DND-41 (cell line): ENCODE measurements at regions not wholly inside any gene's neighbourhood (a gene's known extent, or its start where the extent isn't known, plus 50 kb on each side); places are given as distances from the start of the nearest gene placed in this dataset.

Source experiments
- ATAC-seq: fragments of 200-7000 bp; cut with Tn5 transposase; 3 replicates; pipeline ENCODE4 v1.9.1; 2021; ENCODE audit warnings: low read depth; ENCODE audit not compliant: insufficient read depth
- DNase-seq: peaks from one replicate; pipeline ENCODE4 v3.0.0-alpha.2; 2020
- H2AFZ ChIP-seq: 2 replicates; pipeline ENCODE4 v1.6.0; 2012; ENCODE audit warnings: low read depth, low read length
- H3K27ac ChIP-seq: 2 replicates; pipeline ENCODE4 v1.5.1; 2012; ENCODE audit warnings: low read length, inconsistent platforms
- H3K27me3 ChIP-seq: fragments of 200-600 bp; sonication (generic); 2 replicates; pipeline ENCODE4 v1.6.0; 2012; ENCODE audit warnings: low read length, mild to moderate bottlenecking, inconsistent platforms; ENCODE audit not compliant: insufficient read depth, poor library complexity
- H3K36me3 ChIP-seq: 2 replicates; pipeline ENCODE4 v1.5.1; 2012; ENCODE audit warnings: low read length, inconsistent platforms; ENCODE audit not compliant: insufficient read depth
- H3K4me1 ChIP-seq: 2 replicates; pipeline ENCODE4 v1.5.1; 2012; ENCODE audit warnings: mild to moderate bottlenecking, low read length; ENCODE audit not compliant: insufficient read depth
- H3K4me2 ChIP-seq: 2 replicates; pipeline ENCODE4 v1.6.0; 2012; ENCODE audit warnings: mild to moderate bottlenecking, moderate library complexity, low read length, inconsistent platforms; ENCODE audit not compliant: insufficient read depth
- H3K4me3 ChIP-seq, 2 experiments: fragments of 200-600 bp in 1 of 2; shearing (Covaris generic) in 1 of 2; 2 replicates each; pipeline ENCODE4 v1.5.1; 2012 to 2016; ENCODE audit warnings: inconsistent platforms in 2 of 2, low read length in 2 of 2, mild to moderate bottlenecking in 2 of 2, low read depth in 1 of 2, moderate library complexity in 1 of 2
- H3K79me2 ChIP-seq: 2 replicates; pipeline ENCODE4 v1.6.0; 2012; ENCODE audit warnings: low read length, inconsistent platforms; ENCODE audit not compliant: insufficient read depth
- H3K9ac ChIP-seq: 2 replicates; pipeline ENCODE4 v1.6.0; 2012; ENCODE audit warnings: low read depth, mild to moderate bottlenecking, inconsistent platforms, low read length, moderate library complexity
- H3K9me3 ChIP-seq: 2 replicates; pipeline ENCODE4 v1.5.1; 2012; ENCODE audit warnings: low read length, moderate library complexity, mild to moderate bottlenecking, inconsistent platforms; ENCODE audit not compliant: insufficient read depth, severe bottlenecking
- H4K20me1 ChIP-seq: 2 replicates; pipeline ENCODE4 v1.6.0; 2012; ENCODE audit warnings: low read length; ENCODE audit not compliant: insufficient read depth
- EZH2 ChIP-seq: IDR thresholded peaks from 3 replicates; pipeline ENCODE4 v1.6.1; 2012; ENCODE audit warnings: borderline replicate concordance, low read depth, mild to moderate bottlenecking, moderate library complexity, low read length, inconsistent platforms; ENCODE audit not compliant: severe bottlenecking
- TF ChIP-seq, protein P1 (sequence below): IDR thresholded peaks from 2 replicates; pipeline ENCODE4 v1.5.1; 2012; ENCODE audit warnings: borderline replicate concordance, low read length, moderate library complexity, mild to moderate bottlenecking; ENCODE audit not compliant: poor library complexity, severe bottlenecking; ENCODE audit errors: extremely low read depth

DNA sequence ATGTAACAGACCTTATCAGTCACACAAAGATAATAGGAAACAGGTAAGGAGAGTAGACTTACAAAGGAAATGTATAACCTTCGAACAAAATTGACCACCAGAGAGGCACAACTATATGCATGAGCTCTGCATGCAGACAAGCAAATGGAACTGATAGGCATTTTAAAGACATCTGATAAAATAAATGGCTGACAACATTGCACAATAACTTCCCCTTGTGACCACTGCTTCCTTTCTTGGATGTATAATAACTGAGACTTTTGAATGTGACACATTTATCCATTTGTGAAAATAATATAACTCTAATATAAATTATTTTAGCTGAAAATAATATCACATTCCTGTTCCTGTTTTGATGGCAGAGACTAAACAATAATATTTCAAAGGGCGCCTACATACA, 654.2 kb upstream of the STEAP1 start:
- ATAC-seq, result no peak
- Histone ChIP-seq H3K4me2 (no peak overlapping the region), H3K36me3 (no peaks in the 10 kb centered on the region), H3K4me1 (no peaks in the 10 kb centered on the region; the same call in 1 of the 2 replicates), H4K20me1 (no peaks in the 10 kb centered on the region), H3K9ac (no peak overlapping the region), H3K79me2 (no peaks in the 10 kb centered on the region), H3K27ac (no peak overlapping the region), H3K27me3 (no peaks in the 10 kb centered on the region), H3K4me3 (no peak overlapping the region), H2AFZ (no peak overlapping the region), H3K9me3 (no peaks in the 10 kb centered on the region)
- no peak for DNase-seq
- TF ChIP-seq EZH2, result no peak
- TF ChIP-seq, protein P1, sequence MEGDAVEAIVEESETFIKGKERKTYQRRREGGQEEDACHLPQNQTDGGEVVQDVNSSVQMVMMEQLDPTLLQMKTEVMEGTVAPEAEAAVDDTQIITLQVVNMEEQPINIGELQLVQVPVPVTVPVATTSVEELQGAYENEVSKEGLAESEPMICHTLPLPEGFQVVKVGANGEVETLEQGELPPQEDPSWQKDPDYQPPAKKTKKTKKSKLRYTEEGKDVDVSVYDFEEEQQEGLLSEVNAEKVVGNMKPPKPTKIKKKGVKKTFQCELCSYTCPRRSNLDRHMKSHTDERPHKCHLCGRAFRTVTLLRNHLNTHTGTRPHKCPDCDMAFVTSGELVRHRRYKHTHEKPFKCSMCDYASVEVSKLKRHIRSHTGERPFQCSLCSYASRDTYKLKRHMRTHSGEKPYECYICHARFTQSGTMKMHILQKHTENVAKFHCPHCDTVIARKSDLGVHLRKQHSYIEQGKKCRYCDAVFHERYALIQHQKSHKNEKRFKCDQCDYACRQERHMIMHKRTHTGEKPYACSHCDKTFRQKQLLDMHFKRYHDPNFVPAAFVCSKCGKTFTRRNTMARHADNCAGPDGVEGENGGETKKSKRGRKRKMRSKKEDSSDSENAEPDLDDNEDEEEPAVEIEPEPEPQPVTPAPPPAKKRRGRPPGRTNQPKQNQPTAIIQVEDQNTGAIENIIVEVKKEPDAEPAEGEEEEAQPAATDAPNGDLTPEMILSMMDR, result no peak

DNA sequence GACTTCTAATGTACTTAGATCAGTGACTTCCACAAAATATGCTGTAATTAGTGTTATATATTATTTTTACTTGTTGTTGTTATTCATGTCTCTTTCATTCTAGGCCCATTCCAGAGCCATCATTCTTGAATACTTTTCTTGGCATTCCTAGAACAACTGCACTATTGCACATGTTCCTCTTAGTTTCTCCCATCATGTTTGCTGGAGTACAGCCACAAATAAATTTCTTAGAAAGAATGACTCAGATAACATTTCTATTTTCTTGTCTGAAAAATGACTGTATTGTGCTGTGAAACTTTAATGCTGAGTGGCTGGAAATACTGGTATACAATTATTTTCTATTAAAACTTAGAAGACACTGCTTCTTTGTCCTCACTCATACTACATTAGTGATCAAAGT, 651.0 kb upstream of the STEAP1 start:
- no peak for TF ChIP-seq EZH2
- TF ChIP-seq, protein P1, result no peak
- Histone ChIP-seq H3K4me1 (no peaks in the 10 kb centered on the region; the same call in 1 of the 2 replicates), H3K9ac (no peak overlapping the region), H3K4me3 (no peak overlapping the region), H2AFZ (no peak overlapping the region), H3K27ac (no peak overlapping the region), H3K27me3 (no peaks in the 10 kb centered on the region), H3K79me2 (no peaks in the 10 kb centered on the region), H3K9me3 (no peaks in the 10 kb centered on the region), H3K36me3 (no peaks in the 10 kb centered on the region), H4K20me1 (no peaks in the 10 kb centered on the region), H3K4me2 (no peak overlapping the region)
- DNase-seq (no peak), ATAC-seq (no peak)

DNA sequence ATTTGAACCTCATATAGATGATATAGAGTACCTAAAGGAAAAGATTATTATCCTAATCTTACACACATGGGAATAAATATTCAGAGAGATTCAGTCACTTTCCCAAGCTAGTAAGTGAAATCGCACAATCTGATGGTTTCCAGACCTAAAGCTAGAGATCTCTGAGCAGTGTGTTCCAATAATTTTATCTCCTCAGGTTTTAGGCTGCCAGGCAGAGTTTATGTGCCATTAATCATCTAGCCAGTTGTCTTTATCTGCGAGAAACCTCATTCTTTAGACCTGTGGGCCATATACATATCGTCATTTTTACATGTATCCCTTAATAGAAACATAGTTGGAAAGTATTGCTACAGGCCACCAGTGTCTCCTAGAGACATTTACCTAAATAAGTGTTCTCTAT, 647.2 kb upstream of the STEAP1 start:
- ATAC-seq (no peak), DNase-seq (no peak)
- Histone ChIP-seq H3K27me3 (no peaks in the 10 kb centered on the region), H3K4me3 (no peak overlapping the region), H3K36me3 (no peaks in the 10 kb centered on the region), H3K79me2 (no peaks in the 10 kb centered on the region), H4K20me1 (no peaks in the 10 kb centered on the region), H3K9me3 (no peaks in the 10 kb centered on the region), H3K4me1 (no peaks in the 10 kb centered on the region; the same call in 1 of the 2 replicates), H3K27ac (no peak overlapping the region), H2AFZ (no peak overlapping the region), H3K4me2 (no peak overlapping the region), H3K9ac (no peak overlapping the region)
- TF ChIP-seq, protein P1, result no peak
- TF ChIP-seq EZH2, result no peak

DNA sequence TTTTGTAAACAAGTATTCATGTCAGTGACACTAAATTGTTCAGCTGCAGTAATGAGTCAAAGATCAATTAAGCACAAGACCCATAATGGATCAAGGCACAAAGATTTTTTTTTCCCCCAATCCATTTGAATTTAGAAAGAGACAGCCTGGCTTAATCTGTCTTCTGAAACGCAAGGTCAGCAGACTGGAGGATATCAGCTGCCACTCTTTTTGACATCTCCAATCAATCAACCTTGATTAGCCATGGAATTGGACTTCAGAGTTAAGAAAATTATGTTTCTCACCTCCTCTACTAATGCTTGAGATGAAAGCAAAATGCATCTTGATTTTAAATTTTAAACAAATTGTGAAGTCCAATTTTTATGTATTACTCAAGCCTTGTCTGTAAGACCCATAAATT, 642.4 kb upstream of the STEAP1 start:
- no peak for DNase-seq
- no peaks in the 10 kb centered on the region for H3K27me3 ChIP-seq

More for the DNA sequence above, 642.4 kb upstream of the STEAP1 start:
- H3K9me3 ChIP-seq, result no peaks in the 10 kb centered on the region
- H3K4me2 ChIP-seq, result no peak overlapping the region
- no peaks in the 10 kb centered on the region for H4K20me1 ChIP-seq
- H3K4me3 ChIP-seq, result no peak overlapping the region
- no peak overlapping the region for H3K9ac ChIP-seq
- no peak for ATAC-seq
- H3K4me1 ChIP-seq, result no peaks in the 10 kb centered on the region
- no peaks in the 10 kb centered on the region for H3K36me3 ChIP-seq
- TF ChIP-seq EZH2, result no peak
- TF ChIP-seq, protein P1, result no peak
- H2AFZ ChIP-seq, result no peak overlapping the region
- H3K79me2 ChIP-seq, result no peaks in the 10 kb centered on the region
- no peak overlapping the region for H3K27ac ChIP-seq
